ENCODE measurements at regions not wholly inside any gene's neighbourhood (a gene's known extent, or its start where the extent isn't known, plus 50 kb on each side); places are given as distances from the start of the nearest gene placed in this dataset.
"Not testable (repeated sequence)": the region's sequence is repeated elsewhere in the genome, so short reads cannot be mapped to it uniquely, and the experiment has no call there.

- no peak for DNase-seq (ENCODE audit: low read depth)
- no peak overlapping the region for H3K4me3 ChIP-seq (ENCODE audit: low read length)
- TF ChIP-seq, protein P1, sequence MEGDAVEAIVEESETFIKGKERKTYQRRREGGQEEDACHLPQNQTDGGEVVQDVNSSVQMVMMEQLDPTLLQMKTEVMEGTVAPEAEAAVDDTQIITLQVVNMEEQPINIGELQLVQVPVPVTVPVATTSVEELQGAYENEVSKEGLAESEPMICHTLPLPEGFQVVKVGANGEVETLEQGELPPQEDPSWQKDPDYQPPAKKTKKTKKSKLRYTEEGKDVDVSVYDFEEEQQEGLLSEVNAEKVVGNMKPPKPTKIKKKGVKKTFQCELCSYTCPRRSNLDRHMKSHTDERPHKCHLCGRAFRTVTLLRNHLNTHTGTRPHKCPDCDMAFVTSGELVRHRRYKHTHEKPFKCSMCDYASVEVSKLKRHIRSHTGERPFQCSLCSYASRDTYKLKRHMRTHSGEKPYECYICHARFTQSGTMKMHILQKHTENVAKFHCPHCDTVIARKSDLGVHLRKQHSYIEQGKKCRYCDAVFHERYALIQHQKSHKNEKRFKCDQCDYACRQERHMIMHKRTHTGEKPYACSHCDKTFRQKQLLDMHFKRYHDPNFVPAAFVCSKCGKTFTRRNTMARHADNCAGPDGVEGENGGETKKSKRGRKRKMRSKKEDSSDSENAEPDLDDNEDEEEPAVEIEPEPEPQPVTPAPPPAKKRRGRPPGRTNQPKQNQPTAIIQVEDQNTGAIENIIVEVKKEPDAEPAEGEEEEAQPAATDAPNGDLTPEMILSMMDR (conservative IDR thresholded peaks at IDR 0.05; ENCODE audit: low read length) = no peak
These were observed 926.4 kb downstream of the IPMK start for GRCh38 chr10:57341294-57341693.

DNA sequence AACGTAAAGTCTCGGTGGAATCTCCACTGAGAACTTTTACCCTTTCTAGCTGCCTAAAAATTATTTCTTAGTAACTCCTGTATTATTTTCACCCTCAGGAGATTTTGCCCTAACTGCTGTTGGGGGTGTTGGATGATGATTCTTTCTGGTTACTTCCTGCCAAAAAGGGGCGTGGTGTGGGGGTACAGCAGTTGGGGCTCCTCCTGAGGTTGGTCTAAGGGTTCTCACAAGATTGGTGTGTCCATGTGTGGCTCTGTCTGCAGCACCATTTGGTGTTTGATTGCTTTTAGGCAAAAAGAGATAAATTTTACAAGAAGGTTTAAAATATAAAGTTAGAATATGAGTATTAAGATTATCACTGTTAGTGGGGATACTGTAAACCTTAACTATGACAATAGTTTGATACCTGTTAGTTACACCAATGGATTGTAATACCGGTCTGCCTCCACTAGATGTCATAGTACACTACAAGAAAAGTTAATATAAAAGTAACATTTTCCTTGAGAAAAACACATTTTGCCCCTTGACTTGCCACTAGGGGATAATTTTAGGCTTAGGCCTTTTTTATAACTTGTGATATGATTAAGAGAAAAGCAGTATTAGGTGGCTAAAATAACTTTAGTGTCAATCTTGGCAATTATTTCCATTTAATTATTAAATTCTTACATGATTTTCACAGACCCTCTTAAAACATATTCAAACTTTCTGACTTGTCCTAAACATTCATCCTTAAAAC lies 928.7 kb downstream of the IPMK start:
- peak; percentile 40 for DNase-seq (ENCODE audit: low read depth)
- no peak overlapping the region for H3K4me3 ChIP-seq (ENCODE audit: low read length)
- TF ChIP-seq, protein P1 (conservative IDR thresholded peaks at IDR 0.05; ENCODE audit: low read length) = peak; percentile 77

GRCh38 chr10:57336865-57337264 lies 930.8 kb downstream of the IPMK start:
- no peak overlapping the region for H3K4me3 ChIP-seq (ENCODE audit: low read length)
- TF ChIP-seq, protein P1 (conservative IDR thresholded peaks at IDR 0.05; ENCODE audit: low read length) = no peak

GRCh38 chr10:57336341-57336740 lies 931.4 kb downstream of the IPMK start:
- H3K4me3 ChIP-seq (ENCODE audit: low read length) = no peak overlapping the region
- TF ChIP-seq, protein P1 (conservative IDR thresholded peaks at IDR 0.05; ENCODE audit: low read length) = no peak
- no peak for DNase-seq (ENCODE audit: low read depth)

More at GRCh38 chr10:57336865-57337264, 930.8 kb downstream of the IPMK start:
- no peak for DNase-seq (ENCODE audit: low read depth)

GRCh38 chr10:57334523-57334922 lies 933.2 kb downstream of the IPMK start:
- TF ChIP-seq, protein P1 (conservative IDR thresholded peaks at IDR 0.05; ENCODE audit: low read length) = no peak
- DNase-seq (ENCODE audit: low read depth) = no peak
- H3K4me3 ChIP-seq (ENCODE audit: low read length) = no peak overlapping the region

GRCh38 chr10:57333880-57334279 lies 933.8 kb downstream of the IPMK start:
- no peak for DNase-seq (ENCODE audit: low read depth)
- TF ChIP-seq, protein P1 (conservative IDR thresholded peaks at IDR 0.05; ENCODE audit: low read length) = no peak
- no peak overlapping the region for H3K4me3 ChIP-seq (ENCODE audit: low read length)

DNA sequence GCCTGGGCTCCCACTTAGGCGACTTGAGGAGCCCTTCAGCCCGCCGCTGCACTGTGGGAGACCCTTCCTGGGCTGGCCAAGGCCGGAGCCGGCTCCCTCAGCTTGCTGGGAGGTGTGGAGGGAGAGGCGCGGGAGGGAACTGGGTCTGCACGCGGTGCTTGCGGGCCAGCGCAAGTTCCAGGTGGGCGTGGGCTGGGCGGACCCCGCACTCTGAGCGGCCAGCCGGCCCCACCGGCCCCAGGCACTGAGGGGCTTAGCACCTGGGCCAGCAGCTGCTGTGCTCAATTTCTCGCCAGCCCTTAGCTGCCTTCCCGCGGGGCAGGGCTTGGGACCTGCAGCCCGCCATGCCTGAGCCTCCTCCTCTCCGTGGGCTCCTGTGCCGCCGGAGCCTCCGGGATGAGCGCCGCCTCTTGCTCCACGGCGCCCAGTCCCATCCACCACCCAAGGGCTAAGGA lies 946.3 kb downstream of the IPMK start:
- H3K4me3 ChIP-seq (ENCODE audit: low read length); DNase-seq (ENCODE audit: low read depth): not testable (repeated sequence)

Data from AG10803 (cell line).